AML-193 (cell line): ENCODE measurements at regions not wholly inside any gene's neighbourhood (a gene's known extent, or its start where the extent isn't known, plus 50 kb on each side); places are given as distances from the start of the nearest gene placed in this dataset.
"Not testable (repeated sequence)": the region's sequence is repeated elsewhere in the genome, so short reads cannot be mapped to it uniquely, and the experiment has no call there.

Source experiments
- DNase-seq, 2 experiments: peaks; one replicate each; lab custom pipeline; 2025; lab: John Stamatoyannopoulos, UW

DNA sequence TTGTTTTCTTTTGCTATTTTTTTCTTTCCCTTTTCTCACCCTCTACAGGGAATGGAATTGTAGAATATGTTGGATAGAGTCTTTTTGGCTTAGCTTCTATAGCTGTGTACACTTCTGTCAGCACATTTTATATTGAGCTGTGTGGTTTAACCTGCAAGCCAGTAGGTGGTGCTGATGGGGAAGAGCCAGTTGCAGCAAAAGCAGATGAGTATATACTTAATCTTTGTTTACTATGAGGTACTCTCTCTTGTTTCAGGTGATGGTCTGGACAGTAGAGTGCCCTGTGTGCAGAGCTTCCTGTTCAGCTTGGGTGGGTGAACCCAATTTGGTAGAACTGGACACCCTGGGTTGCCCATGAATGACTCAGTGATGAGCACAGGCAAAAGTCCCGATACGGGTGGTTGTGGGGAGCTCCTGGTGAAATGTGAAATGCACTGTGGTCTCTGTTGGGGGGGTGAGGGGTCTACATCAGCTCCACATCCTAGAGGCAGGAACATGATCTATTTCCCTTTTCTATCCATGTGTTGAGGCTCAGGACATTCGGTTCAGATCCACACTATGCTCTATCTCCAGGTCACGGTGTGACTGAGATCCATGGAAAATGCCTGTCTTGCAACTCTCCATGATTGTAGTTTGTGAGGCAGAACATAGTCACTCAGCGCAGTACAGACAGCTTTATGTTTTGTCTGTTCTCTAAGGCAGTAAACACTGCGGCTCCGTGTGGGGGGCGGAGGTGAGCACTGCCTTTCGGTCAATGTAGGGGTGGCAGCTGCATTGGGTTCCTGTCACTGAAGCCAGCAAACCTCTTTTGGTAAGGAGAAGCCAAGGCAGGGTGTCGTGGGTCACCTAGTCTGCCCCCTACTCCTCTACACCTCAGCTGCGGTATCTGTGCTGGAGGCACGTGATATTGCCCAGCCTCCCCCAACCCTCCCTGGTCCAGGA, 353.2 kb downstream of the PRR16 start:
- DNase-seq, result peak; percentile 2 to 28

DNA sequence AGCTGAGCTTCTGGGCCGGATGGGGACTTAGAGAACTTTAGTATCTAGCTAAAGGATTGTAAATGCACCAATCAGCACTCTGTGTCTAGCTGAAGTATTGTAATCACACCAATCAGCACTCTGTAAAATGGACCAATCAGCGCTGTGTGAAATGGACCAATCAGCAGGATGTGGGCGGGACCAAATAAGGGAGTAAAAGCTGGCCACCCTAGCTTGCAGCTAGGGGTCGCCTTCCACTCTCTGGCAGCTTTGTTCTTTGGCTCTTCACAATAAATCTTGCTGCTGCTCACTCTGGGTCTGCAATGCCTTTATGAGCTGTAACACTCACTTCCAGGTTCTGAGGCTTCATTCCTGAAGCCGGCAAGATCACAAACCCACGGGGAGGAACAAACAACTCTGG, 354.0 kb downstream of the PRR16 start:
- DNase-seq, result no peak

DNA sequence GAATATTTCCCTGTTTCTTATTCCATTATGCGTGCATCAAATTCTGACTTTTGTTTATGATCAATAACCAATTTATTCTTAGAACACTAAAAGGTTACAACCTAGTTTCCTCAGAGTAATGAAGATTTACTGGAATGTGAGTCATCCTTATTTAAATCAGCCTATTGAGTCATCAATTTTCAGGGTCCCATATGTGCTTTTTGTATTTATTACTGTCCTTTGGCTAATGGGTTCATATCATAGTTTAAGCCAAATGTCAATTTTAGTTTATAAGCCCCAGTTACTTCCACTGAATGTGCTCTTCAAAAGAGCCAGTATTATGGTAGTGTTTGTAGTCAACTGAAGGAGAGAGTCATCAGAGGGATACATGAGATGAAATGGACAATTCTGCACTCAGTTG, 359.2 kb downstream of the PRR16 start:
- no peak for DNase-seq

DNA sequence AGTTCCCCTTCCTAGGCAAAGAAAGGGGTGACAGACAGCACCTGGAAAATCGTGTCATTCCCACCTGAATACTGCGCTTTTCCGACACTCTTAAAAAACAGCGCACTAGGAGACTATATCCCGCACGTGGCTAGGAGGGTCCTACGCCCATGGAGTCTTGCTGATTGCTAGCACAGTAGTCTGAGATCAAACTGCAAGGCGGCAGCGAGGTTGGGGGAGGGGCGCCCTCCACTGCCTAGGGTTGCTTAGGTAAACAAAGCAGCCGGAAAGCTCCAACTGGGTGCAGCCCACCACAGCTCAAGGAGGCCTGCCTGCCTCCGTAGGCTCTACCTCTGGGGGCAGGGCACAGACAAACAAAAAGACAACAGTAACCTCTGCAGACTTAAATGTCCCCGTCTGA, 367.5 kb downstream of the PRR16 start:
- DNase-seq, result not testable (repeated sequence)

DNA sequence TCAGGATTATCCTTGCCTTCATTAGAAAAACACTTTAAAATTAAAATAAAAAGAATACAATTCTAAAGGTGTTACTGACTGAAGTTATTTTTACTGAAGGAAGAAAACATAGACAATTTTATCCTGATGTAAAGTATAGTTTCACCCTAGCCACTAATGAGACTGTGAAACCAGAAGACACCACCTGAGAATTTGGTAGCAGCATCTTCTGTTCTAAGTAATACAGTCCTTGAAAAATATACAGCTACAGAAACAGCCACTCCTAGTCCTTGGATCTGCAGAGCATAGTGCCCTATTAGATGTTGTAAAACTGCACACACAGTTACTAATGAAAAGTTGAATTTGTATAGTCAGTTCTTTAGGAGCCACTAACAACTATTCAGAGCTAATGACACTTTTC, 377.7 kb downstream of the PRR16 start:
- no peak for DNase-seq

DNA sequence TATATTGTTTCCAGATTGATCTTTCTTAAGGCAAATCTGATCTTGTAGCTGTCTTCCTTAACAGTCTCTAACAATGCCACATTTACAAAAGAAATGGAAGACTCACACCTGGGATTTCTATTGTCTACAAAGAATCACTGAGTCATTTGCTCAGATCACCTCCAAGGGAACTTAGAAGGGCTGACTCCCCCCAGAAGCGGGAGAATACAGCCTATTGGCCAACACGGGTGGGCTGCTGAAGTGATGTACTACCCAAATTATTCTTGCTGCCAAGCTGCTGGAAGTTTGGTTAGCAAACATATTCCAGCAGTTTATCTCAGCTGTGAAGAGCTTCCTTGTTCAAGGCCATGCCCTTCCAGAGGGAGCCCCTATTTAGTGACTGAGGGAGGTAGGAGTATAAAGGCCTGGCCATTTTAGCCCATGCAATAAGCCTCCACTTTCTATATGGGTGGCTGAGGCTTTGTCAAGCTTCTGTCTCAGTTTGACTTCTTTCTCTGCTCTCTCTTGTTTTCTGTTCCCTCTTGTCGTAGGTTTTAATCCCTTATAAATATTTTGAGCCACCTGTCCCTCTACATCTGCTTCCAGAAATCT, 379.4 kb downstream of the PRR16 start:
- no peak for DNase-seq

DNA sequence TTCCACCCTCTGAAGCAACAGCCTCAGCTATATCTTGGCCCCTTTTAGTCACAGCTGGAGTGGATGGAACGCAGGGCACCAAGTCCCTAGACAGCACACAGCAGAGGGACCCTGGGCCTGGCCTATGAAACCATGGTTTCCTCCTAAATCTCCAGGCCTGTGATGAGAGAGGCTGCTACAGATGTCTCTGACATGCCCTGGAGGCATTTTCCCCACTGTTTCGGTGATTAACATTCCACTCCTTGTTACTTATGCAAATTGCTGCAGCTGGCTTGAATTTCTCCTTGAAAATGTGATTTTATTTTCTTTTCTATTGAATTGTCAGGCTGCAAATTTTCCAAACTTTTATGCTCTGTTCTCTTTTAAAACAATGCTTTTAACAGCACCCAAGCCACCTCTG, 384.8 kb downstream of the PRR16 start:
- DNase-seq, result no peak

DNA sequence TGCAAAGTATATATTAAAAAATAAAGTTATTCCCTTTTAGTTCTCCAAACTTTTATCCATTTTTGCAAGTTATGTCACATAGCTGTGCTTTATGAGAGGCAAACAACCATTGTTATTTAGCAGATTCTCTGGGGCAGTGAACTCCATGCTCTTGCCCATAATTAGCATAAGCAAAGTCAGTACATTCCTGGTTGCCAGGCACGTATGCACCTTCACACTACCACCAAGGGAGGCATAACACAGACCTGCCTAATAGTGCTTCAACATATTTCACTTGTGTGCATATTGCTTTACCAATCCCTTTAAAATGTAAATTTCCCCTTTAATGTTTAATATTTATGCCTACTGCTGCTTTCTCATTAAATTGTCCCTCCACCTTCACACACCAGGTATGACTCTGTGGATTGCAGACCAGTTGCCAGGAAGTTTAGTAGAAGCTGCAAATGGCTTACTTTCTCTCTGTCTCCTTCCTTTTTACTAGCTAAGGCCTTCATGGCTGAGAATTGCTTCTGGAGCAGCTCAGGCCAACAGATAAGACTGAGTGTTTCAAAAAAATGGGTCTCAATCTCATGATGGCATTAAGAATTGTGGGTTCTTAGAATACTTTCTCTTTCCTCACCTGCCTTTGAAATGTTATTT, 388.2 kb downstream of the PRR16 start:
- no peak for DNase-seq

DNA sequence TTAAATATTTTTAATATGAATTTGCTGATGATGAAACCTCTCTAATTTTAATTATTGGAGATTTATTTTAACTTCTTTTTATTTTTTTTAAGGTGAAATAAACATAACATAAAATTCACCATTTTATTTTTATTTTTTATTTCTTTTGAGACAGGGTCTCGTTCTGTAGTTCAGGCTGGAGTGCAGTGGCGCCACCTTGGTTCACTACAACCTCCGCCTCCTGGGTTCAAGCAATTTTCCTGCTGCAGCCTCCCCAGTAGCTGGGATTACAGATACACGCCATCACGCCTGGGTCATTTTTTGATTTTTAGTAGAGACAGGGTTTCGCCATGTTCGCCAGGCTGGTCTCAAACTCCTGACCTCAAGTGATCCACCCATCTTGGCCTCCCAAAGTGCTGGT, 402.9 kb downstream of the PRR16 start:
- no peak for DNase-seq

DNA sequence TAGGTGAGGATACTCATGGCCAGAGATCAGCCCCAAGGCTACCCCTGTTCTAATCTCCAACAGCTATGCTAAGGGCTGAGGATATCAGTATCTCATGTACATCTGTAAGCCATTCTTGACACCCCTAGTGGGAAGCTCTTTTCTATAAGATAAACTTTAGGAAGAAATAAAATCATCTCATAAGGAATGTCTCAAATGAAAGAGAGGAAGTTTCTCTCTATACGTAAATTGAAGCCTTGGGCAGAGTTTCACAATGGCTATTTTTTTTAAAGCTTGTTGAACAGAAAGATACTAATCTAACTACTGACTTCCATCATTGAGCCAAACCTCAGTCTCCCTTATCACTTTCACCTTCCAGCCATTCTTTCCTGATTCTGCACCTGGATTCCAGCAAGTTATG, 405.7 kb downstream of the PRR16 start:
- DNase-seq, result no peak

DNA sequence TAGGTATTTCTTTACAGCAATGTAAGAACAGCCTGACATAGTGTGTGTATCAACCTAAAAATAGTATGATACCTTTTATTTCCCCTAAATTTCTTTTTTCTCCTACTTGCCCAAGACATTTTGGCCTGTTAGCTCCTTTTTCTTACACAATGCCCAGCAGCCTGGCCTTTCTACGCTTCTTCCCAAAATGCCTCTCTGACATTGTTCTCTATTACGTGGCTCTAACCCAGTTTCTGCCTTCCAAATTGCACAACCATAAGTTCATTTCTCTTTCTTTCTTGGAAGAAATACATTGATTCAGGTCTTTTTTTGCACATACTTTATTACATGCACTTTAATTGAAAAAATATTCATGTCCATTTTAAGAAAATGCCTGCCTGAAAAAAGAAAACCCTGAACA, 408.2 kb downstream of the PRR16 start:
- peak in 1 of 2 experiments; percentile 0 for DNase-seq

DNA sequence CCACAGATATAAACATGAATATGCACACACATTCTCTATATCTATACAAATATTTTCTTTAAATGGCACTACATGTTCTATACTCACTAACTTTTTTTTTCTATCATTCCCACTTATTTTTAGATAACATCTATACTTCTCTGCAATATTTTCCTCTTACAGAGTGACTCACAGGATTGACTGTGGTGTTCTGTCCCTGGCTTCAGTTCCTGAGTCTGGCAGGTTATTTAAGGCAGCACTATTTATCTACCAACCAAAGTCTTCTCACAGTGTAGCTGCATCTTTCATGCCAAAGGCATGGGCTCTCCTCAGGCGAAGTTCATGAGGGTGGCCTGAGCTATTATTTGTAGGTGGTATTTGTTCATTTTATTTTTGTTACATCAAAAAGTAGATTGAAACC, 409.0 kb downstream of the PRR16 start:
- no peak for DNase-seq

DNA sequence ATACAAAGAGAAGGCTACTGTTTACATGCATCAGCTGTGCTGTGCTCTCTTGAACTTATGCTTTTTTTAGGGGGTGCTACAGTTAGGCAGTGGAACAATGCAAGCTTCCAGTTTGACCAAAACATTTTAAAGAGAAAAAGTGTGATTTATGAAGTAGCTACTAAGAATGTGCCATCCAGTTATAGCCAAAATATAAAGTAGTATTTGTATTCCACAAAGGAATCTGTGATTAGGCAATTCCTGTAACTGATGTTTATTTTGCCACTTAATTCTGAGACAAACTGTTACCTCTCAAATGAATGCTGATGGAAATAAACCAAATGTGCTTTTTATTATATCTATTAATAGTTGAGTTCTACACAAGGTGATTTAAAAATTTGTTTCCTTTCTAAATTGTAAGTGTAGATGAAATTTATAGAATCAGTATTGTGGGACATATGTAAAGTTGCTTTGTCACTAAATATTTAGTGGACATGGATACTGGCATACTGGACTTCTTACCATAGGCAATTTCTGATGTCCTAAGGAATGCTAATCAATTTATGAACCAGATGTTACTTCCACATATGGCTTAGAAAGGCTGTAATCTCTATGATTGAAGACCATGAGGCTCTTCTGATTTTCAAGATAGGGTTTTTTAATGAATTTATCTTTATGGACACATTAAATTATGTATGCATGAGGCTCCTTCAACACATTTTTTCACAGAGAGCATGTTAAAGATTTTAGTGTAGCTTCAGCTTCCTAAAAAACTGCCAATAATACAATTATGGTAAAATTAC, 410.2 kb downstream of the PRR16 start:
- no peak for DNase-seq

DNA sequence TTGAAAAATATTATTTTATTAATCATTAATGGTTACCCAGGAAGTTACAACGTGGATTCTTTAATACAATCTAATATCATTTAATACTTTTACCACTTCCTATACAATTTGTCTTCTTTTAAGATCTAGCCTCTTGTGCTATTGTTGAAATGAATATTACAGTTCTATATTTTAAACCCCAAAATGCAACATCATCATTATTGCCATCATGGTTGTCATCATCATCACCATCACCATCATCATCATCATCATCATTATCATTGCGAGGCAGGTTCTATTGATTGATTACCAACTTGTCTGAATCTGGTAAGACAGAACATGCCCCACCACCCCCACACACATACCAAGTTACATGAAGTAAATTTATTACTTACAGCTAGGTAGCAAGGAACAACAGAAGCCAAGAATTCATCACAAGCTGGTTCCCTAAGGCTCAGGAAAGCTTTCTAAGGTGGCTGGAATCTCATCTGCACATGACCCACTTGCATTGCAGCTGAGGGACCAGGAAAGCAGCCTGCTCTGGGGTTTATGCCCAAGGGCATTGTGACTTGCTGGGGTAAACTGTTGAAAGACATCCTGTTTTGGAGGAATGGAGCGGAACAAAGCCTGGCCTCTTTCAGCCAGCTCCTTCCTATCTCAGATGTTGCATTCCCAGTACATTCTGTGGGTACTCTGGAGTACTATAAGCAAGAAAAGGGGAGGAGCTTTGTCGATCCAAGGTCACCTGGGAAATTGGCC, 418.1 kb downstream of the PRR16 start:
- no peak for DNase-seq

DNA sequence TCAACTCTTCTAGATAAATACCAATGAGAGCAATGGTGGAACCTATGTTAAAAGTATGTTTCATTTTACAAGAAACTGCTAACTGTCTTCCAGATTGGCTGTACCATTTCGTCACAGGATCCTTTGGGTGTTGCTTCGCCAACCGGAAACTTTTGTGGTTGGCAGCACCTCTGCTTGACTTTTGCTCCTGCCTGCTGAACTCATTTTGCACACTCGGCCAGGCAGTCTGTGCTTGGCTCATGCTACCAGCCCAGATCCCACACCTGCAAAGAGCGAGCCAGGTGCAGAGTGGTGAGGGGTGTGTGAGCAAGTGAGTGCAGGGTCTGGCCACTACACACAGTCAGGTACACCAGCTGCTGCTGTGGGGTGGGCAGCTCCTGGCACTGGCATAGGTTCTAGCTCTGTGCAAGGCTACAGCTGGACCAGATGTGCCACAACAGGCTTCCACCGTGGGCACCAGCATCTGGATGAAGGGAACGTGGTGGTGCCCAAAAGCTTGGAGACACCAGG, 422.3 kb downstream of the PRR16 start:
- no peak for DNase-seq

DNA sequence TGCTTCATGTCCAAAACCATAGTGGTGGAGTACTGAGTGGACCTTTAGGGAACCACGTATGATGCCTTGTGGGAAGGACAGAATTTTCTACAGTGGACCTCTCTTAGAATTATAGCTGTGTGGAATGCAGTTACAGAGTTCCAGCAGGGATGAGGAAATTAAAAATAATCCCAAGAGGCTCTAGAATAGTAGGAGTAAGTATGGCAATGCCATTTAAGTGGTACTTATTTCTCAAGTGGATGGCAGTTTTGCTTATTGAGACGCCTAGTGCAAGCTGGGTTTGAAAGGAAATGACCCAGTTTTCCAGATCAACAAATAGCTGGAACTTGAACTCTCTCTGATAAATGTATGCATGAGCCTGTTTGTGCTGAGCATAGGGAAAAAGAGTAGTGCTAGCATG, 431.6 kb downstream of the PRR16 start:
- DNase-seq, result no peak

DNA sequence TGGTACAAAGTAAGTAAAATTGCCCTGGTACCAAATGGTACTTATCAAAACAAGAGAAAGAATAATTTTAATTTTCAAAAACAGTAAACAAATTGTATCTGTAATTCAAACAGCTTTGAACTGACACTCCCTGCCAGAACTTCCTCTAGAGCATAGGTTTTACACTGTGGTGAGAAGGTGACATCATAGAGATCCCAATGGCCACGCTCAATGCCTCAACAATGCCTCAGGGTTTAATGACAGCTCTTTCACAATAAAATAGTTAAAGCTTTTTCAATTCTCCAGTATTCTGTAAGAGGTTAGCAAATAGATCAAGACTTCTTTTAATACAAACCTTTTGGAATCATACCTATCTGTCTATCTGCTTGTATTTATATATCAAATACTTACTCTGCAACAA, 437.1 kb downstream of the PRR16 start:
- DNase-seq, result peak; percentile 65 to 74

DNA sequence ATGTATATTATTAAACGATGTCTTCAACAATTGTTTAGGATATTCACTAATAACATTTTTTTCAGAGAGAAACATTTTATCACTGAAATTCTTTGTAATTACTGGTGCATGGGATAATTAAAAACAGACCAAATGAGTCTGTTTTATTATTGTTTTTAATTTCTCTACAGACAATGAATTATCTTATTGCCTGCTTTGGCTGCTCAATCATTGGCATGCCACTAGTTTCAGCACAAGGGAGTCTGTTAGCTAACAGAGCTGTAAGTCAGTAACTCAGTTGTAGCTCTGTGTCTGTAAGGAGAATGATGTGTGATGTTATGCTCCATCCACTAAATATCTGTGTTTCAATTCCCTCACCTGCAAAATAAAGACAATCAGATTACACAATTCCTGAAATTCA, 443.9 kb downstream of the PRR16 start:
- no peak for DNase-seq

DNA sequence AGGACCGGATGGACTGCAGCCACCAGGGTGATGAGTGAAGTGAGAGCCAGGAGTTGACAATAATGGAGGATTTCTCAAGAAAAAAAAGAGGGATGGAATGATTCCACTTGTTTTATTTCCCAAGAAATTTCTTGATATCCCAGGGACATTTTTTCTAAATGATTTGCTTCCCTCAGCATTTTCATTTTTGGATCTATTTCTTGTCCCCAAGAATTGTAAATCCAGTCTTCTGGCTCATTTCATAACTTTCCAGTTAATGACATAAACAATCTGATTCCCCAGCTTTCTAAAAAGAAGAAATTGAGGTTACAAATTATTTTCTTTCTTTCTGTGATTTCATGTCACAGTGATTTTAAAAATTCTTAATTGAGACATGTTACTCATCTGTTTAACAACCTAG, 446.5 kb downstream of the PRR16 start:
- no peak for DNase-seq

DNA sequence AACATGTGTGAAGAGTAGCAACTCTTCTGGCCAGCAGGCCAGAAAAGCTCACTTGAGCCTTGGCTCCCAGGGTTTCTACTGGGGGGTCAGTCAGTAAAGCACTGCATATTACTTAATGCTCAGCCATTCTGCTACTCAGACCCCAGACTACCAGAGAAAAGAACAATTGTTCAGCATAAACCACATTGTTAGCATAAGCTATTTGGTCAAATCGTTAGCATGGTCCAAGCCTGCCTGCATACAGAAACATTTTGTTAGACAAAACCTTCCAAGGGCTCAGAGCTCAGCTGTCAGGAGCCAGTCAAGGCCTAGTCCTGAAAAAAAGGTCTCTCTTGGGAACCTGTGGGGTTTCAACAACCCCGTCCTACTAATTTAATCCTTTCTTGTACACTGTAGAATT, 449.3 kb downstream of the PRR16 start:
- no peak for DNase-seq

DNA sequence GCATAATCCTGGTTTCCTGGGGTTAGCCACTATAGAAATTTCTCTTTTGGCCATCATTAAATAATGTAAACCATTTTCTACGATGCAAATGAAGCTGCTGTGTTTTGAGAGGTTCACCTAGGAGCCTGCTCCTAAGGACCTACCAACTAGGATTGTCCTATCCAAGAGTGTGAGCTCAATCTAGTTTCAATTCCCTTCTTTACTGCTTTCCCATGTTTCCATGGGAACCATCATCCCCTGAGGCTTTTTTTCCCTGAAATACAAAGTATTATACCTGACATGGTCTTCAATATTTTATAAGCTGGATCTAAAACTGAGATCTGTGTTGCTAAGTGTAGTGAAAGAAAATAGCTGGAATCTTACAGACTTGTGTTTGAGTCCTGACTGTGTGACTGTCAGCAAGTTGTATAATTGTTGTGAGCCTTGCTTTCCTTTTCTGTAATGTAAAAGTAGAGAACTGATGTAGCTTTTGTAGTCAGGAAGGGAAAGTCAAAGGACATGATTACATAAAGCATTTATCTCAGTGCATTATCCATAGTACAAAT, 453.2 kb downstream of the PRR16 start:
- DNase-seq, result no peak
